ENCODE measurements at regions not wholly inside any gene's neighbourhood (a gene's known extent, or its start where the extent isn't known, plus 50 kb on each side); places are given as distances from the start of the nearest gene placed in this dataset.

DNA sequence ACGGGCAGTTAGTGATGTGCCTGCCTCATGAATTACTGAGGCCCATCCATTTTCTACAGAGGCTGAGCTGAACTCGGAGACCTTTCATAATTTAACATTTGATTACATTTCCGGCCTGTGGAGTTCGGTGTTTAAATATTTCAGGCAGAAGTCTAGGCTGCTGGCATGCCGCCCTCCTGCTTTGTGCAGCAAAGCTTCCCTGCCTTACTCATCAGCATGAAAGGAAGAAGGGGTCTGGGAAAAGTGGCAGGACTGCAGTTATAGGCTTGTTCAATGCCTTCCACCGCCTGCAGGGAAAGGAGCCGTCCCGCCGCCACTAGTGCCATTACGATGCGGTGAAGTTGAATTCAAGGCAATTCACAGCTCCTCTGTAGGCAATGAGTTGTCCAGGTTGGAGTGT is 527.9 kb downstream of the NPHP4 start:
- Histone ChIP-seq H3K27me3 (ENCODE audit: insufficient read depth, low read depth, low read length) (no peaks in the 10 kb centered on the region), H3K36me3 (ENCODE audit: insufficient read depth, low read length) (no peaks in the 10 kb centered on the region), H3F3A (ENCODE audit: insufficient read depth, low read length, poor library complexity, severe bottlenecking) (no peaks in the 10 kb centered on the region), H3K4me3 (ENCODE audit: low read length) (no peak overlapping the region), H3K9me2 (ENCODE audit: insufficient read depth, low read length) (no peaks in the 10 kb centered on the region), H4K20me1 (ENCODE audit: insufficient read depth) (no peaks in the 10 kb centered on the region), H3K4me2 (ENCODE audit: low read length) (no peak overlapping the region), H3K27ac (ENCODE audit: low read length) (no peak overlapping the region), H3K79me2 (replicated peaks; ENCODE audit: insufficient read depth, low read length) (no peaks in the 10 kb centered on the region), H2AFZ (ENCODE audit: low read depth, low read length) (no peak overlapping the region), H3K9me3 (ENCODE audit: low read length) (no peaks in the 10 kb centered on the region), H3K9ac (ENCODE audit: low read length) (no peak overlapping the region)
- TF ChIP-seq EZH2 (IDR thresholded peaks at IDR 0.05; ENCODE audit: borderline replicate concordance, insufficient read depth, low read length, poor library complexity, severe bottlenecking) = no peak
- TF ChIP-seq TAF1 (IDR thresholded peaks at IDR 0.05; ENCODE audit: low read depth) = no peak
- no peak for TF ChIP-seq POLR2AphosphoS5 (IDR thresholded peaks at IDR 0.05)
- TF ChIP-seq RAD21 (conservative IDR thresholded peaks at IDR 0.05) = no peak
- TF ChIP-seq EP300 (conservative IDR thresholded peaks at IDR 0.05; ENCODE audit: poor library complexity, severe bottlenecking) = no peak
- TF ChIP-seq, protein P1, sequence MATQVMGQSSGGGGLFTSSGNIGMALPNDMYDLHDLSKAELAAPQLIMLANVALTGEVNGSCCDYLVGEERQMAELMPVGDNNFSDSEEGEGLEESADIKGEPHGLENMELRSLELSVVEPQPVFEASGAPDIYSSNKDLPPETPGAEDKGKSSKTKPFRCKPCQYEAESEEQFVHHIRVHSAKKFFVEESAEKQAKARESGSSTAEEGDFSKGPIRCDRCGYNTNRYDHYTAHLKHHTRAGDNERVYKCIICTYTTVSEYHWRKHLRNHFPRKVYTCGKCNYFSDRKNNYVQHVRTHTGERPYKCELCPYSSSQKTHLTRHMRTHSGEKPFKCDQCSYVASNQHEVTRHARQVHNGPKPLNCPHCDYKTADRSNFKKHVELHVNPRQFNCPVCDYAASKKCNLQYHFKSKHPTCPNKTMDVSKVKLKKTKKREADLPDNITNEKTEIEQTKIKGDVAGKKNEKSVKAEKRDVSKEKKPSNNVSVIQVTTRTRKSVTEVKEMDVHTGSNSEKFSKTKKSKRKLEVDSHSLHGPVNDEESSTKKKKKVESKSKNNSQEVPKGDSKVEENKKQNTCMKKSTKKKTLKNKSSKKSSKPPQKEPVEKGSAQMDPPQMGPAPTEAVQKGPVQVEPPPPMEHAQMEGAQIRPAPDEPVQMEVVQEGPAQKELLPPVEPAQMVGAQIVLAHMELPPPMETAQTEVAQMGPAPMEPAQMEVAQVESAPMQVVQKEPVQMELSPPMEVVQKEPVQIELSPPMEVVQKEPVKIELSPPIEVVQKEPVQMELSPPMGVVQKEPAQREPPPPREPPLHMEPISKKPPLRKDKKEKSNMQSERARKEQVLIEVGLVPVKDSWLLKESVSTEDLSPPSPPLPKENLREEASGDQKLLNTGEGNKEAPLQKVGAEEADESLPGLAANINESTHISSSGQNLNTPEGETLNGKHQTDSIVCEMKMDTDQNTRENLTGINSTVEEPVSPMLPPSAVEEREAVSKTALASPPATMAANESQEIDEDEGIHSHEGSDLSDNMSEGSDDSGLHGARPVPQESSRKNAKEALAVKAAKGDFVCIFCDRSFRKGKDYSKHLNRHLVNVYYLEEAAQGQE (IDR thresholded peaks at IDR 0.05; ENCODE audit: borderline replicate concordance) = no peak
- TF ChIP-seq, protein P2, sequence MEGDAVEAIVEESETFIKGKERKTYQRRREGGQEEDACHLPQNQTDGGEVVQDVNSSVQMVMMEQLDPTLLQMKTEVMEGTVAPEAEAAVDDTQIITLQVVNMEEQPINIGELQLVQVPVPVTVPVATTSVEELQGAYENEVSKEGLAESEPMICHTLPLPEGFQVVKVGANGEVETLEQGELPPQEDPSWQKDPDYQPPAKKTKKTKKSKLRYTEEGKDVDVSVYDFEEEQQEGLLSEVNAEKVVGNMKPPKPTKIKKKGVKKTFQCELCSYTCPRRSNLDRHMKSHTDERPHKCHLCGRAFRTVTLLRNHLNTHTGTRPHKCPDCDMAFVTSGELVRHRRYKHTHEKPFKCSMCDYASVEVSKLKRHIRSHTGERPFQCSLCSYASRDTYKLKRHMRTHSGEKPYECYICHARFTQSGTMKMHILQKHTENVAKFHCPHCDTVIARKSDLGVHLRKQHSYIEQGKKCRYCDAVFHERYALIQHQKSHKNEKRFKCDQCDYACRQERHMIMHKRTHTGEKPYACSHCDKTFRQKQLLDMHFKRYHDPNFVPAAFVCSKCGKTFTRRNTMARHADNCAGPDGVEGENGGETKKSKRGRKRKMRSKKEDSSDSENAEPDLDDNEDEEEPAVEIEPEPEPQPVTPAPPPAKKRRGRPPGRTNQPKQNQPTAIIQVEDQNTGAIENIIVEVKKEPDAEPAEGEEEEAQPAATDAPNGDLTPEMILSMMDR (IDR thresholded peaks at IDR 0.05; ENCODE audit: poor library complexity, severe bottlenecking) = no peak
- TF ChIP-seq MXI1 (conservative IDR thresholded peaks at IDR 0.05; ENCODE audit: poor library complexity, severe bottlenecking) = no peak
- no peak for TF ChIP-seq SMC3 (conservative IDR thresholded peaks at IDR 0.05; ENCODE audit: poor library complexity)

DNA sequence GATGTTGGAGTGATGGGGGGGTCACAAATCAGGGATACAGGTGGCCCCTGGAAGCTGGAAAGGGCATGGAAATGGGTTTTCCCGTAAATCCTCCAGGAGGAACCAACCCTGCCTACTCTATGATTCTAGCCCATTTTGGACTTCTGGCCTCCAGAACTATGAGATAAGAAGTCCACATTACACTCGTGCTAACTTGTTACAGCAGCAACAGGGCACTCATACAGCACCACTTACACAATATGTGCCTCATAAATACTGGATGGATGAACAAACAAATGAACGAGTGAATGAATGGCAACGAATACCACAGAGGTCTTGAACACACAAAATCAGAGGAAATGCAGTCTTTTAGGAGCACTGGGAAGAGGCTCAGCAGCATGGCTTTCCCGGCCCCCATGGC is 531.3 kb downstream of the NPHP4 start:
- Histone ChIP-seq H3K9ac (ENCODE audit: low read length) (no peak overlapping the region), H3K27me3 (ENCODE audit: insufficient read depth, low read depth, low read length) (no peaks in the 10 kb centered on the region), H3K4me2 (ENCODE audit: low read length) (no peak overlapping the region), H3K79me2 (replicated peaks; ENCODE audit: insufficient read depth, low read length) (no peaks in the 10 kb centered on the region), H3K9me3 (ENCODE audit: low read length) (no peaks in the 10 kb centered on the region), H3K27ac (ENCODE audit: low read length) (no peak overlapping the region), H3K4me3 (ENCODE audit: low read length) (no peak overlapping the region), H3F3A (ENCODE audit: insufficient read depth, low read length, poor library complexity, severe bottlenecking) (no peaks in the 10 kb centered on the region), H3K36me3 (ENCODE audit: insufficient read depth, low read length) (no peaks in the 10 kb centered on the region), H4K20me1 (ENCODE audit: insufficient read depth) (no peaks in the 10 kb centered on the region), H2AFZ (ENCODE audit: low read depth, low read length) (no peak overlapping the region), H3K9me2 (ENCODE audit: insufficient read depth, low read length) (no peaks in the 10 kb centered on the region)
- TF ChIP-seq MXI1 (conservative IDR thresholded peaks at IDR 0.05; ENCODE audit: poor library complexity, severe bottlenecking) (no peak), EP300 (conservative IDR thresholded peaks at IDR 0.05; ENCODE audit: poor library complexity, severe bottlenecking) (no peak), RAD21 (conservative IDR thresholded peaks at IDR 0.05) (no peak), POLR2AphosphoS5 (IDR thresholded peaks at IDR 0.05) (no peak), SMC3 (conservative IDR thresholded peaks at IDR 0.05; ENCODE audit: poor library complexity) (no peak), EZH2 (IDR thresholded peaks at IDR 0.05; ENCODE audit: borderline replicate concordance, insufficient read depth, low read length, poor library complexity, severe bottlenecking) (no peak), TAF1 (IDR thresholded peaks at IDR 0.05; ENCODE audit: low read depth) (no peak)
- TF ChIP-seq, protein P2 (IDR thresholded peaks at IDR 0.05; ENCODE audit: poor library complexity, severe bottlenecking) = no peak
- TF ChIP-seq, protein P1 (IDR thresholded peaks at IDR 0.05; ENCODE audit: borderline replicate concordance) = no peak
